ENCODE measurements at regions not wholly inside any gene's neighbourhood (a gene's known extent, or its start where the extent isn't known, plus 50 kb on each side); places are given as distances from the start of the nearest gene placed in this dataset.

DNA sequence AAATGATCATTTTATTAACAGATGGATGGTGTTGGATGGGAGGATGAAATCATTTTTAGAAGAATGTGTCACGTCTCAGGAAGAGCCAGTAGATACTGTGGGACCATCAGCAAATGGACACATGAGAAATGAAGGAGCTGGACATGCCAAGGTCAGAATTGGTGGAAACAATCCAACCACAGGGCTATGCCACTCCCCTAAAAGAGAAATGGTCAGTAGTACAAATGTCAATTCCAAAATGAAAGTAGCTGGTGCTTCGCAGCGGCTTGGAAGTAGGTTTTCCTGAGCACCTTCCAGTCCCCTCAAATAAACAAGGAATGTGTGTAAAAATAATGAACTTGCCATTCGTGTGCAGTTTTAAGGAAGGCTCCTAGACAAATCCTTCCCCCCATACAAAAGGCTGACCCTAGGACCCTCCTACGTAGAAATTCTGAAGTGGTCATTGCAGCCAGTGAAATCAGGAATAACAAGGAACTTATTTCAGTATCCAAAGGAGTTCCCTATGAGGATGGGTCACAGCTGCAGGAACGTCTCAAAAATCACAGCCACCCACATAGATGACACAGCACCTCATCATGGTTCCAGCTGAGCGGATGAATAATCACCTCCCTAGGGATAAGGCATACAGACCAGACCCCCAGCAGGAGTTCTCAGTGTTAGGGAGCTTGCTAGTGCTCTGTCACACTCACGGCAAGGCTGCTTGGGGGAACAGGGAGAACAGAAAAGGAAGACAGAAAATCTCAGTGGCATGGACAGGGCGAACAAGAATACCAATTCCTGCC, 239.2 kb downstream of the HS3ST3A1 start:
- Histone ChIP-seq H3K4me1 (ENCODE audit: control insufficient read depth, insufficient read depth, low read length) (no peaks in the 10 kb centered on the region), H3K27ac (ENCODE audit: extremely low read depth, low read depth, low read length) (no peak overlapping the region), H3K36me3 (ENCODE audit: control insufficient read depth in 2 of 2, insufficient read depth in 1 of 2, low read length in 2 of 2) (no peaks in the 10 kb centered on the region), H3K4me3 (ENCODE audit: low read depth, low read length) (no peak overlapping the region), H3K9me3 (ENCODE audit: control insufficient read depth, insufficient read depth, low read depth, low read length) (no peaks in the 10 kb centered on the region)
- no peak for TF ChIP-seq ZNF175 (tag by site-specific recombination; IDR thresholded peaks at IDR 0.05)
- no peak for TF ChIP-seq ZNF221 (tag by site-specific recombination; IDR thresholded peaks at IDR 0.05; ENCODE audit: borderline replicate concordance)
- TF ChIP-seq GLIS1 (tag by site-specific recombination; IDR thresholded peaks at IDR 0.05): peak; percentile 66
- TF ChIP-seq ZIC2 (tag by site-specific recombination; IDR thresholded peaks at IDR 0.05): peak; percentile 92
- ChIA-PET CTCF (interaction anchor here (0.6 to 1.0 kb wide), 3 partner anchors 8 to 359 kb away, joined by 3 to 4 read pairs (median 3); no protein-coding TSS in a partner anchor), POLR2A (no interaction called here)

DNA sequence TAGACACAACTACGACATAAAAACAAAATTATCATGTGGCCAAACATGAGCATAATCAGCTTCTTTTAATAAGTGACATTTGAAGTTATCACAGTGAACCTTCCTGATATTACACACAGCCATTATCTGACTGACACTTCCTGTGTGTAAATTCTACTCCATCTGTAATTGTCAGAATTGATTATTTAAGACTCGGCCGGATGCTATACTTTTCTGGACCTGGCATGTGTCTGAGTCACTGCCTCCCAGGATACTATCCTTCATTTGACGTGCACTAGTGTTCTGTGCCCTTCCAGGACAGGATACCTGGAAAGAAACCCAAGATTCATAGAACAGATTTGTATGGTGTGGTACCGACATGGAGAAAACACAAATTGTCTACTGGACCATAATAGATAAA, 242.0 kb downstream of the HS3ST3A1 start:
- Histone ChIP-seq H3K4me1 (ENCODE audit: control insufficient read depth, insufficient read depth, low read length) (no peaks in the 10 kb centered on the region), H3K27ac (ENCODE audit: extremely low read depth, low read depth, low read length) (no peak overlapping the region), H3K36me3 (ENCODE audit: control insufficient read depth in 2 of 2, insufficient read depth in 1 of 2, low read length in 2 of 2) (no peaks in the 10 kb centered on the region), H3K9me3 (ENCODE audit: control insufficient read depth, insufficient read depth, low read depth, low read length) (no peaks in the 10 kb centered on the region), H3K4me3 (ENCODE audit: low read depth, low read length) (no peak overlapping the region)
- ChIA-PET POLR2A (no interaction called here), CTCF (interaction anchor here (0.6 to 0.8 kb wide), 2 partner anchors 236 to 329 kb away, joined by 3 read pairs; no protein-coding TSS in a partner anchor)
- TF ChIP-seq, protein P1, sequence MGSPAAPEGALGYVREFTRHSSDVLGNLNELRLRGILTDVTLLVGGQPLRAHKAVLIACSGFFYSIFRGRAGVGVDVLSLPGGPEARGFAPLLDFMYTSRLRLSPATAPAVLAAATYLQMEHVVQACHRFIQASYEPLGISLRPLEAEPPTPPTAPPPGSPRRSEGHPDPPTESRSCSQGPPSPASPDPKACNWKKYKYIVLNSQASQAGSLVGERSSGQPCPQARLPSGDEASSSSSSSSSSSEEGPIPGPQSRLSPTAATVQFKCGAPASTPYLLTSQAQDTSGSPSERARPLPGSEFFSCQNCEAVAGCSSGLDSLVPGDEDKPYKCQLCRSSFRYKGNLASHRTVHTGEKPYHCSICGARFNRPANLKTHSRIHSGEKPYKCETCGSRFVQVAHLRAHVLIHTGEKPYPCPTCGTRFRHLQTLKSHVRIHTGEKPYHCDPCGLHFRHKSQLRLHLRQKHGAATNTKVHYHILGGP (tag by site-specific recombination; IDR thresholded peaks at IDR 0.05): no peak
- TF ChIP-seq ZNF175 (tag by site-specific recombination; IDR thresholded peaks at IDR 0.05): no peak

DNA sequence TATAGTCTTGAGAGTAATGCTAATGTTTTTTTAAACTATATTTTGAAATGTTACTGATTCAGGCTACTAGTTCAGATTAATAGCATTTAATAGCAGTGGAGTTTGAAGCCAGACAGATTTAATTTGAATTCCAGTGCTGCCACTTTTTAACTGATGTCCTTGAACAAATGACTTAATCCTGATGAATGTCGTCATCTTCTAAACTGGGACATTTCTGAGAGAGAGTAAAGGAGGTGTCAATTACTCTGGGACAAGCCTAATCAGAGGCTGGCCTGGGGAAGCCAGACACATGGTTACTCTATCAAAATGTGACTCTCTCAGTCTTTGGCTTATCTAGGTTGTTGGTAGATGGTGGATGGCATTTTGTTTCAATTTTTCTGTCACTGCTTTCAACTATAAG, 246.7 kb downstream of the HS3ST3A1 start:
- TF ChIP-seq, protein P2, sequence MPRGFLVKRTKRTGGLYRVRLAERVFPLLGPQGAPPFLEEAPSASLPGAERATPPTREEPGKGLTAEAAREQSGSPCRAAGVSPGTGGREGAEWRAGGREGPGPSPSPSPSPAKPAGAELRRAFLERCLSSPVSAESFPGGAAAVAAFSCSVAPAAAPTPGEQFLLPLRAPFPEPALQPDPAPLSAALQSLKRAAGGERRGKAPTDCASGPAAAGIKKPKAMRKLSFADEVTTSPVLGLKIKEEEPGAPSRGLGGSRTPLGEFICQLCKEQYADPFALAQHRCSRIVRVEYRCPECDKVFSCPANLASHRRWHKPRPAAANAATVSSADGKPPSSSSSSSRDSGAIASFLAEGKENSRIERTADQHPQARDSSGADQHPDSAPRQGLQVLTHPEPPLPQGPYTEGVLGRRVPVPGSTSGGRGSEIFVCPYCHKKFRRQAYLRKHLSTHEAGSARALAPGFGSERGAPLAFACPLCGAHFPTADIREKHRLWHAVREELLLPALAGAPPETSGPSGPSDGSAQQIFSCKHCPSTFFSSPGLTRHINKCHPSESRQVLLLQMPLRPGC (tag by site-specific recombination; IDR thresholded peaks at IDR 0.05): no peak
- TF ChIP-seq ZNF629 (tag by site-specific recombination; IDR thresholded peaks at IDR 0.05) (peak; percentile 48; the same call in 1 of the 2 replicates), ZNF10 (tag by site-specific recombination; IDR thresholded peaks at IDR 0.05) (peak; percentile 96), ZNF223 (tag by site-specific recombination; IDR thresholded peaks at IDR 0.05) (no peak), REPIN1 (tag by site-specific recombination; IDR thresholded peaks at IDR 0.05; ENCODE audit: low read depth) (no peak), YY1 (tag by site-specific recombination; IDR thresholded peaks at IDR 0.05) (no peak), ZNF510 (tag by site-specific recombination; IDR thresholded peaks at IDR 0.05; ENCODE audit: insufficient replicate concordance) (no peak), SALL2 (tag by site-specific recombination; IDR thresholded peaks at IDR 0.05; ENCODE audit: borderline replicate concordance) (no peak), ZNF670 (tag by site-specific recombination; IDR thresholded peaks at IDR 0.05; ENCODE audit: low read depth) (no peak), ZFHX2 (tag by site-specific recombination; conservative IDR thresholded peaks at IDR 0.05) (no peak), ZNF155 (tag by site-specific recombination; IDR thresholded peaks at IDR 0.05) (no peak), WT1 (tag by site-specific recombination; IDR thresholded peaks at IDR 0.05) (no peak)
- TF ChIP-seq, protein P3, sequence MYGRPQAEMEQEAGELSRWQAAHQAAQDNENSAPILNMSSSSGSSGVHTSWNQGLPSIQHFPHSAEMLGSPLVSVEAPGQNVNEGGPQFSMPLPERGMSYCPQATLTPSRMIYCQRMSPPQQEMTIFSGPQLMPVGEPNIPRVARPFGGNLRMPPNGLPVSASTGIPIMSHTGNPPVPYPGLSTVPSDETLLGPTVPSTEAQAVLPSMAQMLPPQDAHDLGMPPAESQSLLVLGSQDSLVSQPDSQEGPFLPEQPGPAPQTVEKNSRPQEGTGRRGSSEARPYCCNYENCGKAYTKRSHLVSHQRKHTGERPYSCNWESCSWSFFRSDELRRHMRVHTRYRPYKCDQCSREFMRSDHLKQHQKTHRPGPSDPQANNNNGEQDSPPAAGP (tag by site-specific recombination; IDR thresholded peaks at IDR 0.05): no peak
- Histone ChIP-seq H3K4me3 (ENCODE audit: low read depth, low read length) (no peak overlapping the region), H3K9me3 (ENCODE audit: control insufficient read depth, insufficient read depth, low read depth, low read length) (no peaks in the 10 kb centered on the region), H3K4me1 (ENCODE audit: control insufficient read depth, insufficient read depth, low read length) (no peaks in the 10 kb centered on the region), H3K27ac (ENCODE audit: extremely low read depth, low read depth, low read length) (no peak overlapping the region), H3K36me3 (ENCODE audit: control insufficient read depth in 2 of 2, insufficient read depth in 1 of 2, low read length in 2 of 2) (no peaks in the 10 kb centered on the region)
- ChIA-PET POLR2A (no interaction called here), CTCF (interaction anchor here (0.7 kb wide), 1 partner anchor 8 kb away, joined by 3 read pairs; no protein-coding TSS in a partner anchor)
